ENCODE measurements at regions not wholly inside any gene's neighbourhood (a gene's known extent, or its start where the extent isn't known, plus 50 kb on each side); places are given as distances from the start of the nearest gene placed in this dataset.

- no peaks in the 10 kb centered on the region for H3K4me1 ChIP-seq (ENCODE audit: control insufficient read depth in 1 of 2, insufficient read depth in 2 of 2, low read length in 2 of 2)
- no peak overlapping the region for H3K9ac ChIP-seq (ENCODE audit: insufficient read depth, low read length, poor library complexity, severe bottlenecking)
- no peak for DNase-seq
- no peaks in the 10 kb centered on the region for H3K4me1 Mint-ChIP-seq
- H3K79me2 ChIP-seq (ENCODE audit: insufficient read depth, low read length), result no peaks in the 10 kb centered on the region
- WGBS (ENCODE audit: insufficient coverage), result 79% methylated on average over 4 of the region's 9 CpGs
- peaks cover 0 to 2% (median 0%) of the 10 kb centered on the region in 3 donors for H3K27me3 Mint-ChIP-seq (ENCODE audit: low read depth in 3 of 3)
- H4K20me1 ChIP-seq (ENCODE audit: insufficient read depth, low read length), result no peaks in the 10 kb centered on the region
- no peaks in the 10 kb centered on the region for H3K27me3 ChIP-seq (ENCODE audit: control insufficient read depth in 2 of 2, insufficient read depth in 2 of 2, low read length in 2 of 2)
- H3K4me3 Mint-ChIP-seq, result no peak overlapping the region
- no peak overlapping the region for H3K4me3 ChIP-seq (replicated peaks in 1 of 3; ENCODE audit: low read depth in 2 of 3, low read length in 3 of 3)
- TF ChIP-seq CTCF (IDR thresholded peaks at IDR 0.05), result no peak
- peaks cover 4 to 5% of the 10 kb centered on the region in 2 donors for H3K9me3 ChIP-seq (replicated peaks in 1 of 2; ENCODE audit: control insufficient read depth in 1 of 2, insufficient read depth in 1 of 2, low read length in 2 of 2)
- H3K27ac Mint-ChIP-seq, result no peak overlapping the region
- H3K4me2 ChIP-seq (replicated peaks; ENCODE audit: extremely low read depth, low read length, poor library complexity, severe bottlenecking), result no peak overlapping the region
- H3K36me3 ChIP-seq (replicated peaks in 1 of 2; ENCODE audit: control insufficient read depth in 1 of 2, insufficient read depth in 2 of 2, low read length in 2 of 2), result no peaks in the 10 kb centered on the region
- intact Hi-C loops (cut with micrococcal nuclease), result no loop called here
- H2AFZ ChIP-seq (ENCODE audit: insufficient read depth, low read depth, low read length, poor library complexity, severe bottlenecking), result no peak overlapping the region
- H3K36me3 Mint-ChIP-seq, result no peaks in the 10 kb centered on the region
- no peak overlapping the region for H3K27ac ChIP-seq (ENCODE audit: low read depth in 1 of 2, low read length in 2 of 2)
- peaks cover 0 to 9% (median 3%) of the 10 kb centered on the region in 7 donors for H3K9me3 Mint-ChIP-seq
These were observed 696.7 kb downstream of the DHX35 start for GRCh38 chr20:39658662-39659409.

DNA sequence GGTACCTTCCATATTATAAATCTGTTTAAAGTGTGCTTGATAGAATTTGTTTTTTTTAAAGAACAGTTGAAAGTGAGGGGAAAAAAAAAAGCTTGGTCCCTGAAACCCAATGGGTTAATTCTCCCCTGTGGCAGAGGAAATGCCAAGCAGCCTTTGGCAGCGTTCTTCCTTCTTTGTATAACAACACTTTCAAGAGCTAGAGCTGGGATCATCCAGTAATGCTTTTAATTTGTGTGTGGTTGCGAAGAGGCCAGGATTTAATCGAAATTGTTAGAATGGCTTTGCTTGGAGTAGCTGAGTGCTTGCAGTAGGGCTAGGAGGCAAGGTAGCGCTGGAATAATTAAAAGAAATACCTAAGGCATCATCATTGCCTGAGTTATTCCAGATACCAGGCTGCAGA lies 692.0 kb downstream of the DHX35 start:
- H4K20me1 ChIP-seq (ENCODE audit: insufficient read depth, low read length), result no peaks in the 10 kb centered on the region
- no peaks in the 10 kb centered on the region for H3K4me1 ChIP-seq (ENCODE audit: control insufficient read depth in 1 of 2, insufficient read depth in 2 of 2, low read length in 2 of 2)
- 100% methylated on average over 1 of the region's 4 CpGs for WGBS (ENCODE audit: insufficient coverage)
- H3K4me3 Mint-ChIP-seq, result no peak overlapping the region
- H3K4me2 ChIP-seq (replicated peaks; ENCODE audit: extremely low read depth, low read length, poor library complexity, severe bottlenecking), result no peak overlapping the region
- no peaks in the 10 kb centered on the region for H3K79me2 ChIP-seq (ENCODE audit: insufficient read depth, low read length)
- no peaks in the 10 kb centered on the region for H3K36me3 Mint-ChIP-seq
- H3K27ac Mint-ChIP-seq, result no peak overlapping the region
- no peaks in the 10 kb centered on the region for H3K36me3 ChIP-seq (replicated peaks in 1 of 2; ENCODE audit: control insufficient read depth in 1 of 2, insufficient read depth in 2 of 2, low read length in 2 of 2)
- no peak overlapping the region for H2AFZ ChIP-seq (ENCODE audit: insufficient read depth, low read depth, low read length, poor library complexity, severe bottlenecking)
- peaks cover 0 to 2% of the 10 kb centered on the region in 2 donors for H3K9me3 ChIP-seq (replicated peaks in 1 of 2; ENCODE audit: control insufficient read depth in 1 of 2, insufficient read depth in 1 of 2, low read length in 2 of 2)
- no peaks in the 10 kb centered on the region for H3K27me3 ChIP-seq (ENCODE audit: control insufficient read depth in 2 of 2, insufficient read depth in 2 of 2, low read length in 2 of 2)
- no peak overlapping the region for H3K9ac ChIP-seq (ENCODE audit: insufficient read depth, low read length, poor library complexity, severe bottlenecking)
- no peak overlapping the region for H3K4me3 ChIP-seq (replicated peaks in 1 of 3; ENCODE audit: low read depth in 2 of 3, low read length in 3 of 3)
- H3K4me1 Mint-ChIP-seq, result no peaks in the 10 kb centered on the region
- peaks cover 3 to 13% (median 7%) of the 10 kb centered on the region in 7 donors for H3K9me3 Mint-ChIP-seq
- no peaks in the 10 kb centered on the region for H3K27me3 Mint-ChIP-seq (ENCODE audit: low read depth in 3 of 3)
- TF ChIP-seq CTCF (IDR thresholded peaks at IDR 0.05), result no peak
- intact Hi-C loops (cut with micrococcal nuclease), result no loop called here
- no peak overlapping the region for H3K27ac ChIP-seq (ENCODE audit: low read depth in 1 of 2, low read length in 2 of 2)
- no peak for DNase-seq
